OCI-LY7 (cell line): ENCODE measurements at regions not wholly inside any gene's neighbourhood (a gene's known extent, or its start where the extent isn't known, plus 50 kb on each side); places are given as distances from the start of the nearest gene placed in this dataset.

ENCODE experiments used
- BruUV-seq: library from RNA; stranded (reverse); fragments of 400-500 nt; replicated peaks from 2 replicates; lab custom pipeline; 2021; lab: Mats Ljungman, UMichigan
- CTCF ChIA-PET: fragments of 300-600 bp; sonication (Branson Sonifier 250); formaldehyde crosslinking; loops from one replicate; lab custom pipeline; 2022; ENCODE audit warnings: antibody characterized with exemption; ENCODE audit not compliant: unreplicated experiment; lab: Charles Lee
- POLR2A ChIA-PET: fragments of 300-600 bp; sonication (Branson Sonifier 250); formaldehyde crosslinking; loops from one replicate; lab custom pipeline; 2022; ENCODE audit warnings: antibody characterized with exemption; lab: Charles Lee
- DNase-seq: peaks from one replicate; pipeline ENCODE4 v3.0.0-alpha.2; 2015; ENCODE audit warnings: low spot score
- H2AFZ ChIP-seq: fragments of 200-600 bp; sonication (generic), shearing (Covaris generic); 2 replicates; pipeline ENCODE4 v1.6.1; 2014; ENCODE audit warnings: mild to moderate bottlenecking, antibody characterized with exemption, low read length, moderate library complexity
- H3K27ac ChIP-seq: fragments of 200-600 bp; sonication (generic); 2 replicates; pipeline ENCODE4 v1.5.1; 2014; ENCODE audit warnings: mixed run types, low read depth, mild to moderate bottlenecking, moderate library complexity, low read length, inconsistent platforms; ENCODE audit not compliant: poor library complexity, severe bottlenecking
- H3K36me3 ChIP-seq: fragments of 200-600 bp; sonication (generic); 2 replicates; pipeline ENCODE4 v1.6.1; 2014; ENCODE audit warnings: mild to moderate bottlenecking, antibody characterized with exemption, low read length, moderate library complexity, mixed read lengths; ENCODE audit not compliant: insufficient read depth
- H3K4me1 ChIP-seq: fragments of 200-600 bp; sonication (generic); 2 replicates; pipeline ENCODE4 v1.5.1; 2014; ENCODE audit warnings: mild to moderate bottlenecking, low read length; ENCODE audit not compliant: insufficient read depth, poor library complexity, severe bottlenecking
- H3K4me2 ChIP-seq: fragments of 200-600 bp; sonication (generic); 2 replicates; pipeline ENCODE4 v1.6.1; 2014; ENCODE audit warnings: mild to moderate bottlenecking, low read length
- H3K4me3 ChIP-seq: fragments of 200-600 bp; sonication (generic); 2 replicates; pipeline ENCODE4 v1.5.1; 2014; ENCODE audit warnings: mild to moderate bottlenecking, low read depth, low read length; ENCODE audit not compliant: poor library complexity, severe bottlenecking
- H3K79me2 ChIP-seq: fragments of 200-600 bp; sonication (generic); 2 replicates; pipeline ENCODE4 v1.6.1; 2016; ENCODE audit warnings: low read depth, mild to moderate bottlenecking, low read length, moderate library complexity, mixed read lengths; ENCODE audit not compliant: insufficient read depth
- H3K9me2 ChIP-seq: fragments of 200-600 bp; sonication (generic); 2 replicates; pipeline ENCODE4 v1.6.1; 2016; ENCODE audit warnings: mild to moderate bottlenecking, low read length, mixed read lengths; ENCODE audit not compliant: insufficient read depth
- H3K9me3 ChIP-seq: fragments of 200-600 bp; sonication (generic); 2 replicates; pipeline ENCODE4 v1.6.1; 2014; ENCODE audit warnings: mild to moderate bottlenecking, mixed run types, low read length, mixed read lengths
- H4K20me1 ChIP-seq: fragments of 200-600 bp; sonication (generic); 2 replicates; pipeline ENCODE4 v1.6.1; 2014; ENCODE audit warnings: mild to moderate bottlenecking, antibody characterized with exemption, low read length, moderate library complexity, mixed read lengths; ENCODE audit not compliant: insufficient read depth
- EZH2phosphoT487 ChIP-seq: fragments of 200-600 bp; sonication (generic); IDR thresholded peaks from 2 replicates; pipeline ENCODE4 v1.6.1; 2018; ENCODE audit warnings: low read depth, borderline replicate concordance, mild to moderate bottlenecking, mixed run types, antibody characterized with exemption, low read length, moderate library complexity, mixed read lengths
- intact Hi-C: fragments of 100-400 bp; cut with micrococcal nuclease; formaldehyde crosslinking; loops from one replicate; pipeline ENCODE4 v1.10.0; 2022; ENCODE audit not compliant: unreplicated experiment
- TF ChIP-seq, protein P1 (sequence below): fragments of 200-600 bp; sonication (generic); conservative IDR thresholded peaks from 2 replicates; pipeline ENCODE4 v1.5.1; 2014; ENCODE audit warnings: mild to moderate bottlenecking, antibody characterized with exemption, low read length, moderate library complexity, mixed read lengths

DNA sequence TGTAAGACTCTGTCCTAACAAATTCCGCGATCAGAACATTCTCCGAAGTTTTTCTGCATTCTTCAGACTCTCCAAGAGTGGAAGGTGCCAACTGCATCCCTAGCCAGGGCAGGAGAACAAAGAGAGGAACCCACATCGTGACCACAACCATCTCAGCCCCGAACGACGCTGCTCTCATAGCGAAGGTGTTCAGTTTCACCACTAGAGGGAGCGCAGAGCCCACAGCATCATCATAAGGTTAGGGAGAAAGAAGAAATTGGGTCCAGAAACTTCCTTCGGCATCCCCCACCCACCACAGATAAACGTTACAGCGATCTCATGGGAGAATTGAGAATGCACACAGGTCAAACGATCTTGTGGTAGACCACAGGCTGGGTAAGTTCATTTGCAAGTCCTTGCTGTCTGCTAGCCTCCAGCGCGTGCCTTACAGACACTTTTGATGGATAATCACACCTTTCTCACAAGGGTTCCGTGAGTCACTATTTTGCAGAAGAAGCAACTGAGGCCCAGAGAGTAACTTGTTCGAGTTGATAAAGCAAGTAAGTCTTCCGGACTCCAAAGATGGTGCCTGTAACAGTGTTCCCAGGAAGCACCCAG is 53.7 kb upstream of the ARL4C start:
- ChIA-PET POLR2A (no interaction called here), CTCF (no interaction called here)
- no peak for TF ChIP-seq EZH2phosphoT487
- TF ChIP-seq, protein P1, sequence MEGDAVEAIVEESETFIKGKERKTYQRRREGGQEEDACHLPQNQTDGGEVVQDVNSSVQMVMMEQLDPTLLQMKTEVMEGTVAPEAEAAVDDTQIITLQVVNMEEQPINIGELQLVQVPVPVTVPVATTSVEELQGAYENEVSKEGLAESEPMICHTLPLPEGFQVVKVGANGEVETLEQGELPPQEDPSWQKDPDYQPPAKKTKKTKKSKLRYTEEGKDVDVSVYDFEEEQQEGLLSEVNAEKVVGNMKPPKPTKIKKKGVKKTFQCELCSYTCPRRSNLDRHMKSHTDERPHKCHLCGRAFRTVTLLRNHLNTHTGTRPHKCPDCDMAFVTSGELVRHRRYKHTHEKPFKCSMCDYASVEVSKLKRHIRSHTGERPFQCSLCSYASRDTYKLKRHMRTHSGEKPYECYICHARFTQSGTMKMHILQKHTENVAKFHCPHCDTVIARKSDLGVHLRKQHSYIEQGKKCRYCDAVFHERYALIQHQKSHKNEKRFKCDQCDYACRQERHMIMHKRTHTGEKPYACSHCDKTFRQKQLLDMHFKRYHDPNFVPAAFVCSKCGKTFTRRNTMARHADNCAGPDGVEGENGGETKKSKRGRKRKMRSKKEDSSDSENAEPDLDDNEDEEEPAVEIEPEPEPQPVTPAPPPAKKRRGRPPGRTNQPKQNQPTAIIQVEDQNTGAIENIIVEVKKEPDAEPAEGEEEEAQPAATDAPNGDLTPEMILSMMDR: peak; percentile 98
- DNase-seq: peak; percentile 72
- no peak overlapping the region for H3K4me2 ChIP-seq
- H3K36me3 ChIP-seq: no peaks in the 10 kb centered on the region
- no peak overlapping the region for H2AFZ ChIP-seq
- H3K79me2 ChIP-seq: no peaks in the 10 kb centered on the region
- H3K4me3 ChIP-seq: no peak overlapping the region
- no peaks in the 10 kb centered on the region for H4K20me1 ChIP-seq
- no peaks in the 10 kb centered on the region for H3K9me3 ChIP-seq
- H3K4me1 ChIP-seq: no peaks in the 10 kb centered on the region
- intact Hi-C loops: loop anchor here (1.0 to 2.0 kb wide), 2 partner anchors 556 to 567 kb away; no protein-coding TSS in a partner anchor
- no peaks in the 10 kb centered on the region for H3K9me2 ChIP-seq
- no TSS peak for BruUV-seq
- no peak overlapping the region for H3K27ac ChIP-seq

DNA sequence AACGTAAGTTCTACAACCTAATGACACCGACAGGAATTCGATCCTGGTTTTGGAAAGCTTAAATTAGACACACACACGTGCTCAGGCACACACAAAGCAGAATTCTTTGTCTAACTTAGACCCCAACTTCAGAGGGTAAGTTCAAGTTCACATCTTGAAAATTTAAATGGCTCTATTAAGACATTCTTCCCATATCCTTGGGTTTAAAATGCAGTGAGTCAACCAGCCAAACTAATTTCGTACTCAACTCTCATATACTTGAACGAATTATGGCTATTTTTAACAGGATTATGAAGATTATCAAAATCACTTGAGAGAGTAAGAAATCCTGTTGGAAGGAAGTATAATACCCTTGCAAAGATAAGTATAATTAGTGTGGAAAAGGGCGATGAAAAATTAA is 53.2 kb upstream of the ARL4C start:
- intact Hi-C loops: loop anchor here (1.0 to 2.0 kb wide), 2 partner anchors 557 to 567 kb away; no protein-coding TSS in a partner anchor
- no TSS peak for BruUV-seq
- no peak overlapping the region for H3K4me3 ChIP-seq
- no peak for DNase-seq
- CTCF ChIA-PET: no interaction called here
- H3K4me1 ChIP-seq: no peaks in the 10 kb centered on the region
- TF ChIP-seq EZH2phosphoT487: no peak
- TF ChIP-seq, protein P1: no peak
- no peaks in the 10 kb centered on the region for H3K36me3 ChIP-seq
- POLR2A ChIA-PET: no interaction called here
- no peak overlapping the region for H3K27ac ChIP-seq
- no peaks in the 10 kb centered on the region for H4K20me1 ChIP-seq
- H3K9me3 ChIP-seq: no peaks in the 10 kb centered on the region
- no peaks in the 10 kb centered on the region for H3K9me2 ChIP-seq
- no peak overlapping the region for H2AFZ ChIP-seq
- H3K79me2 ChIP-seq: no peaks in the 10 kb centered on the region
- no peak overlapping the region for H3K4me2 ChIP-seq

DNA sequence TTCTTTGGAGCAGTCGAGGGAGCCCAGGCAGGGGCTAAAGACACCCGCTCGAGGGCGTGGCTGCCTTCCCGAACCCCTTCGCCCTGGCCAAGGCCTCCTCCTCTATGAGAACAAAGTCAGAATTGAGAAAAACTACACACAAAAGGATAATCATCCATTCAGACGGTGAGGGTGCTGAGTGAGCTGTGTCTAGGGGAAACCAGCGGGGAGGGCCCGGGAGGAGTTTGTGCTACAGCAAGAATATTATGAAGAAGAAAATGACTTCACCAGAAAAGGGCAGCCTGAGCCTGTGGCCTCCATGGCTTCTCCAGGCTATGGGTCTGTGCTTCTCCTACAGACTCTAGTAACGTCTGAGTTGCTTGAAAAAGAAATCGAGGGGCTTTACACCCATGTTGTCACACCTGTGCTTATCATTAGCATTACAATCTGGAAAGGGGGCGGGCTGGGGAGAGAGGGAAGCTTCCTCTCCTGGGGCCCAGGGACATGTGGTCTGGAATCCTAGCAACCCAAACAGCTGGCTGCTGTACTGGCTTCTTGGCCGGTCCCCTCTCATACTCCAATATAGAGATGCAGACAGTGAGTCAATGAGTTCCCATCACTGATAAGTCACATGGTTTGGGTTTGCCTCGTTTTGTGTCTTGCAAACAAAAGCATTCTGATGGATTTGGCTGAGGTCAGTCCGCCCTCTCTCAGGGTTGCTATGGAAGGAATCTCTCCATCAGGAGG is 52.0 kb upstream of the ARL4C start:
- no TSS peak for BruUV-seq
- no peak overlapping the region for H3K4me2 ChIP-seq
- H3K4me3 ChIP-seq: no peak overlapping the region
- no peaks in the 10 kb centered on the region for H3K4me1 ChIP-seq
- H2AFZ ChIP-seq: no peak overlapping the region
- no peak for DNase-seq
- H3K27ac ChIP-seq: no peak overlapping the region
- H3K9me3 ChIP-seq: no peaks in the 10 kb centered on the region
- ChIA-PET CTCF (no interaction called here), POLR2A (no interaction called here)
- H3K36me3 ChIP-seq: no peaks in the 10 kb centered on the region
- H4K20me1 ChIP-seq: no peaks in the 10 kb centered on the region
- TF ChIP-seq, protein P1: no peak
- TF ChIP-seq EZH2phosphoT487: no peak
- H3K9me2 ChIP-seq: no peaks in the 10 kb centered on the region
- no peaks in the 10 kb centered on the region for H3K79me2 ChIP-seq
- intact Hi-C loops: loop anchor here (5.0 kb wide), 1 partner anchor 572 kb away; no protein-coding TSS in a partner anchor
